A204.1 (cell line): ENCODE measurements at regions not wholly inside any gene's neighbourhood (a gene's known extent, or its start where the extent isn't known, plus 50 kb on each side); places are given as distances from the start of the nearest gene placed in this dataset.
"Not testable (repeated sequence)": the region's sequence is repeated elsewhere in the genome, so short reads cannot be mapped to it uniquely, and the experiment has no call there.

ENCODE experiments used
- FAIRE-seq: peaks from 2 replicates; lab custom pipeline; 2012; peaks lifted over from hg19 to GRCh38; lab: Jason Lieb, UNC

- no peak for FAIRE-seq
Observed at GRCh38 chr4:13988353-13989305, 361.1 kb upstream of the BOD1L1 start.

GRCh38 chr4:13989501-13989900, 362.0 kb upstream of the BOD1L1 start:
- no peak for FAIRE-seq

GRCh38 chr4:13990596-13991589, 363.4 kb upstream of the BOD1L1 start:
- no peak for FAIRE-seq

- no peak for FAIRE-seq
Observed at GRCh38 chr4:13992041-13992440, 364.5 kb upstream of the BOD1L1 start.

GRCh38 chr4:13992975-13993520, 365.5 kb upstream of the BOD1L1 start:
- no peak for FAIRE-seq

GRCh38 chr4:13994016-13994415, 366.5 kb upstream of the BOD1L1 start:
- no peak for FAIRE-seq

- no peak for FAIRE-seq
Observed at GRCh38 chr4:13998850-13999445, 371.4 kb upstream of the BOD1L1 start.

GRCh38 chr4:14000091-14000814, 372.7 kb upstream of the BOD1L1 start:
- FAIRE-seq: no peak

- not testable (repeated sequence) for FAIRE-seq
Observed at GRCh38 chr4:14002331-14002730, 374.8 kb upstream of the BOD1L1 start.

GRCh38 chr4:14008494-14008893, 381.0 kb upstream of the BOD1L1 start:
- FAIRE-seq: no peak

- no peak for FAIRE-seq
Observed at GRCh38 chr4:14018191-14018853, 390.8 kb upstream of the BOD1L1 start.

GRCh38 chr4:14022456-14022855, 394.9 kb upstream of the BOD1L1 start:
- no peak for FAIRE-seq

- no peak for FAIRE-seq
Observed at GRCh38 chr4:14023036-14023435, 395.5 kb upstream of the BOD1L1 start.

- FAIRE-seq: no peak
Observed at GRCh38 chr4:14023896-14024295, 396.4 kb upstream of the BOD1L1 start.

GRCh38 chr4:14025111-14025510, 397.6 kb upstream of the BOD1L1 start:
- FAIRE-seq: no peak

GRCh38 chr4:14025891-14026290, 398.4 kb upstream of the BOD1L1 start:
- FAIRE-seq: no peak

GRCh38 chr4:14028862-14029261, 401.3 kb upstream of the BOD1L1 start:
- no peak for FAIRE-seq

- no peak for FAIRE-seq
Observed at GRCh38 chr4:14035076-14035475, 407.6 kb upstream of the BOD1L1 start.

GRCh38 chr4:14043203-14043602, 415.7 kb upstream of the BOD1L1 start:
- no peak for FAIRE-seq

- no peak for FAIRE-seq
Observed at GRCh38 chr4:14046642-14047041, 419.1 kb upstream of the BOD1L1 start.

GRCh38 chr4:14047840-14048239, 420.3 kb upstream of the BOD1L1 start:
- no peak for FAIRE-seq
